NCI-H1694 treated with DMSO at 0.1 percent for 48 hours (cell line): ENCODE measurements at regions not wholly inside any gene's neighbourhood (a gene's known extent, or its start where the extent isn't known, plus 50 kb on each side); places are given as distances from the start of the nearest gene placed in this dataset.
A peak's percentile ranks its signal among the peaks of the same experiment; 100 is the strongest.
"Not testable (repeated sequence)": the region's sequence is repeated elsewhere in the genome, so short reads cannot be mapped to it uniquely, and the experiment has no call there.

ENCODE experiments used
- DNase-seq: peaks from one replicate; lab custom pipeline; 2025; lab: John Stamatoyannopoulos, UW

DNA sequence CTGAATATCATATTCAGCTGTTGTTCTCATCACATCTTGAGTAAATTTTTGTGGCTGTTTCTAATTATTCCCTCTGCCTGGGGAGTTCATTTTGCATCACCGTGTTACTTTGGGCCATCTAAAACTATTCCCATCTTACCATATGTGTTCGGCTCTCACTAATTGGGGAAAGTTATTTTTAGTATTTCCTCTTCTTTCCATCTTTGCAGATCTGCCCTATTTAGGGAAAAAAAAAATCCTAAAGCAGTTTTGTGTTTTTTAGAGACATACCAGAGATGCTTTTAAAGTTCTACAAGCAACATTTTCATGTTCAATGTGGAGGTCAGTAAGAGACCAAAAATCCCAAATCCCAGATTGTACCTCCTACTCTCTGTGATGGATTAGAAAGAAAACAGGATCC, 111.3 kb upstream of the NDUFV2 start:
- DNase-seq, result no peak

DNA sequence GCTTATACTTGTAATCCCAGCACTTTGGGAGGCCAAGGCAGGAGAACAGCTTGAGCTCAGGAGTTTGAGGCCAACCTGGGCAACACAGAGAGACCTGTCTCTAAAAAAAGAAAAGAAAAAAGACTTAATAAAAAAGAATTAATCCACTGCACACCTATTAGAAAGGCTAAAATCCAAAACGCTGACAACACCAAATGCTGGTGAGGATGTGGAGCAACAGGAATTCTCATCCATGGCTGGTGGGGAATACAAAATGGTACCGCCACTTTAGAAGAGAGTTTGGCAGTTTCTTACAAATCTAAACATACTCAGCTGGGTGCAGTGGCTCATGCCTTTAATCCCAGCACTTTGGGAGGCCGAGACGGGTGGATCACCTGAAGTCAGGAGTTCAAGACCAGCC, 110.0 kb upstream of the NDUFV2 start:
- not testable (repeated sequence) for DNase-seq

DNA sequence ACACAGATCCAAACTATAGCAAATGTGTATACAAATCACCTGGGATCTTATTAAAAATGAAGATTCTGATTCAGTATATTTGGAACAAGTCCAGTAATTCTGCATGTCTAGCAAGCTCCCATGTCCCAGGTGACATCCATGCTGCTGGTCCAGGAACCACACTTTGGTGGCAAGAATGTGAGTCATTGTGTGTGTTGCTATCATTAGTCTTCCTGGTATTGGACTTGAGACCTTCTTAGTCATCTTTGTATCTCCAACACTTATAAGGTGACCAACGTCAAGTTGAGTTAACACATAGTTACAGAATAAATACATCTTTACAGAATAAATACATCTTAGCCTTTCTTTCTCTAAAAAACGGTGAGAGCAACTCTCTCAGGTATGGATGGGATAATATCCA, 107.9 kb upstream of the NDUFV2 start:
- DNase-seq, result no peak

DNA sequence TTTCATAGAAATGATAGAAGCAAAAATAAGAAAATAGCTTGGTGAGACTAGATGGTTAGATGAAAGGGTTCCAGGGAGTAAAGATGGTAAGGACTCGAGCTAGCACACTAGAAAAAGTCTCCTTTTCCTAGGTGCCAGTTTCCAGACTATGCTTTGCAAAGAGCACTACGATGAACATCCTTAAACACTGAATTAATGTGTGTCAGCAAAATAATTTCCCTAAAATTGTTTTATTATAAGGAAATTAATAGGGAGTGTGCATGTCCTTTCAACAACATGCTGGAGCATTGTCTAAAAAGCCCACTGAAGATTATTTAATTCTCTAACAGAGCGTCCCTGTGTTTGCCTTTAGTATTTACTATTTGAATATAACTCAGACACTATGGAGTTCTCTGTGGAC, 107.4 kb upstream of the NDUFV2 start:
- no peak for DNase-seq

DNA sequence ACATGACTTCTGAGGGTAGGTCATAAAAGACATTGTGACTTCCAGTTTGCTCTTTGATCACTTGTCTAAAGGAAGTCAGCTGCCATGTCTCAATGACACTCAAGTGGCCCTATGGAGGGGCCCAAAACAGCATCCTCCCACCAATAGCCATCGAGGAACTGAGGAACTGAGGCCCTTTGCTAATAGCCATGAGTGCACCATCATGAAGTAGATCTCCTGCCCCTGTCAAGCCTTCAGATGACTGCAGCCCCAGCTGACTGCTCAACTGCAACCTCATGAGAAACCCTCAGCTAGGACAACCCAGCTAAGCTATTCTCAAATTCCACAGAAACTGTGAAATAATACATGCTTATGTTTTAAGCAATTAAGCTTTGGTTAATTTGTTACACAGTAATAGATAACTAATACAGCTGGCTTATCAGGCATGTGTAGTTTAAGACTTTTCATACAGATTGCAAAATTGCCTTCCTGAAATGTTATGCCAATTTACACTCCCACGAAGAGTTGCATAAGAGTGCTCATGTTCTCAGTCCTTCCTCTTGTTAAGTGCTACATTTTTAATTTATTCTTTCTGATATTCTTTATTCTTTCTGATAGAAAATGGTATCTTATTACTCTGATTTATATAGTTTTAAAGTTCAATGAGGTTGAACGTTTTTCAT, 105.6 kb upstream of the NDUFV2 start:
- DNase-seq, result no peak

DNA sequence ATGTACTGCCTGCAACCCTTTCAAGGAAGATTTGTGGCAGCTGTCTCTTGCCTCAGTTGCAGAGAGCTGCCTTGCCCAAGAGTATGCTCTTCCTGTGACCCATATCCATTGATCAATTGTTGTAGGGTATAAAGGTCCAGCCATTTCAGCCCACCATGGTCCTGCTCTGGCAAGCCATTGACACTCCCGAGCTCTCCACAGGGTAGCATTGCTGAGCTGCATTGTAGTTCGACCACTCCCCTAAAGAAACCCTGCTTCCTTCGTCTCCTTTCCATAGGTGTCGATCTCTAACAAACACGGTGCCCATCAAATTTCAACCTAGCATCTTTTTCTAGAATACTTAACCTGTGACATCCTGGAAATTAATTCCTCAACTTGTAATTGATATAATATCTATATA, 104.9 kb upstream of the NDUFV2 start:
- no peak for DNase-seq

DNA sequence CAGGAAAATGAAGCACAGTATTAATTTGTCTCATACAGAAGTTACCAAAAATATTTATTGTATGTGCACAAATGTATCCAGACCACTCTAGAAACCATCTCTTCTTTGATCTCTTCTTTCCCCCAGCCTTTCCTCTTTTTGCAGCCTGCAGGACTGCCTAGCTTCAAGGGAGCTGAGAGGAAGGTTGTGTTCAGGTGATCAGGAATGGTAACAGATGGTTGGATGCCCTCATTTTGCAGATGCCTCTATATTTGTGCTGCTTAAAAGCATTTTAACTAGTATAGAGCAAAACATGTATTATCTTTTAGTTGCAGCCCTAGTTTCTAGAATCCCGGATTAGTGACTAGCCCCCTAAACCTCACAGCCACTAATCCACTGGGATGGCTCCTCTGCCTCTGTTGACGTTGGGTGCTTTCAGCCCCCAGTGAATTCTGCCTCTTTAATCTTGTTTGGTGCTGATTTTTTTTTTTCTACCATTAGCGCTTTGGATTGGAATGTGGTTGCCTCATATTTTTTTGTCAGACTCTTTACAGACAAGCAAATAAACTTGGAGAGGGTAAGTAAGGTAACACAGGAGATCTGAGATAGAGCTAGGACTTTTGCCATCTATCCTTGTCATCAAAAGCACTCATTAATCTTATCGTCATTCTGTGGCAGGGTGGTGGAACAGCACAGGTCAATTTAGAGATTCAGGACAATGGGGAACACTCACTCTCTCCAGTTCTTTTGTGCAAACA, 103.8 kb upstream of the NDUFV2 start:
- peak; percentile 36 for DNase-seq

DNA sequence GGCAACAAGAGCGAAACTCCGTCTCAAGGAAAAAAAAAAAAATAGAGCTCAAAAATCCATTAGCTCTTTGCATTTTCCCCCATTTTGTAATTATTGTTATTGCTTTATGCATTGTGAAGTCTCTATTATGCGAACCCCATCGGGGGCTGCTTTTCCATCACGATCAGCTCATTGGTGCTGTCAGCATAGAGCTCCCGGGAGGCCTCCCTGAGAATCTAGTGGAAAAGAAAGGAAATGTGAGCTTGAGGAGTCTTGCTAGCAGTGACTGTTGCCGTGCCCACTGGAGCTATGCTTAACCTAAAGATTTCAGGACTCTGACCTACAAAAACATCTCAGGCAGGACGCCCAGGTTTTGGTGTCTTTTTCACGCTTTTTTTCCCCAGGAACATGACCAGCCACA, 102.6 kb upstream of the NDUFV2 start:
- no peak for DNase-seq

DNA sequence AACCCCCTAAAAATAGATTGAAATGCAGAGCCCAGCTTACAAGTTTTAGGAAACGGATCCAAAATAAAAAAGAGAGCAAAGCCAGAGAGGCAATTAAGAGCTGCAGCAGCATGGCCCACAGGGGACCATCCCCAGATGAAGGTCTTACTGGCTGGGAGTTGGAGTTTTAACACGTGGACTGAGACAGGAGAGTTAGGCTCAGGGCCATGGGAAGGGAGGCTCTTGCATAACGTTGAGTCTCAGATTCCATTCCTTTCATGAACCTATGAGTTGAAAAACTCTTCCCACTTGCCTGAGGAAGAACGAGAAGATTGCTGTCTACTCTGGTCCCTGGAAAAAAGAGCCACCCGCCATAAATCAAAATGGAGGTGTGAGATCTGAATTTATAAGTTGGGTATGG, 101.8 kb upstream of the NDUFV2 start:
- no peak for DNase-seq

DNA sequence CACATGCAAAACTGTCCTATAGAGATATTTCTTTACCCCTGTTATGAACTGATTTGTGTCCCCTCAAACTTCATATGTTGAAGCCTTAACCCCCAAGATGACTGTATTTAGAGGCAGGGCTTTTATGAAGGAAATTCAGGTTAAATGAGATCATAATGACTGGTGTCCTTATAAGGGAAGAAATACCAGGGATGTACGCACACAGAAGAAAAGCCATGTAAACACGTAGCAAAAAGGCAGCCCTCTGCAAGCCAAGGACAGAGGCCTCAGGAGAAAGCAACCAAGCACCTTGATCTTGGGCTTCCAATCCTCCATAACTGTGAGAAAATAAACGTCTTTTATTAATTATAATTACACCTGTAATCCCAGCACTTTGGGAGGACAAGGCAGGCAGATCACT, 101.3 kb upstream of the NDUFV2 start:
- DNase-seq, result no peak

DNA sequence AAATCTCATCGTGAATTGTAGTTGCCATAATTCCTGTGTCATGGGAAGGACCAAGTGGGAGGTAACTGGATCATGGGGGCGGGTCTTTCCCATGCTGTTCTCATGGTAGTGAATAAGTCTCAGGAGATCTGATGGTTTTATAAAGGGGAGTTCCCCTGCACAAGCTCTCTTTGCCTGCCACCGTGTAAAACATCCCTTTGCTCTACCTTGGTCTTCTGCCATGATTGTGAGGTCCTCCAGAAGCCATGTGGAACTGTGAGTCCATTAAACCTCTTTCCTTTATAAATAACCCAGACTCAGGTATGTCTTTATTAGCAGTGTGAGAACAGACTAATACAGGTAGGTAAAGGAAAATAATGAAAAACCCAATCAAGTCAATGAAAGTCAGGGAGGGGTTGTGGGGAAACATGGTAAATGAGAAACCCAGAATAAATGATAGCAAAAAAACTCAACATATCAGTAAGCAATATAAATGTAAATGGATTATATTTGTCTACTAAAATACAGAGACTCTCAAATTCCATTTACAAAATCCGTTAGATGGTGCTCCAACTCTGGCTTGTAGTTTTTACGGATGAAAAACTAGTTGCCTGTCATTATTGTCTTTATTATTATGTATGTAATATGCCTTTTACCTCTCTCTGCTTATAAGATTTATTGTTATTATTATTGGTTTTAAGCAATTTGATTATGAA, 98.9 kb upstream of the NDUFV2 start:
- no peak for DNase-seq

DNA sequence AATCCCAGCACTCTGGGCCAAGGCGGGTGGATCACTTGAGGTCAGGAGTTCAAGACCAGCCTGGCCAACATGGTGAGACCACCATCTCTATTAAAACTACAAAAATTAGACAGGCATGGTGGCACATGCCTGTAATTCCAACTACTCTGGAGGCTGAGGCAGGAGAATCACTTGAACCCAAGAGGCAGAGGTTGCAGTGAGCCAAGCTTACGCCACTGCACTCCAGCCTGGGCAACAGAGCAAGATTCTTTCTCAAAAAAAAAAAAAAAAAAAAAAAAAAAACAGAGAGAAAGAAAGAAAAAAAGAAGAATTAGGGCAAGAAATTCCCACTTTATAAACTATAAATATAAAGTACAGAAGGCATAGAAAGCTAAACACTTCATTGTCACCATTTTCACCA, 98.2 kb upstream of the NDUFV2 start:
- not testable (repeated sequence) for DNase-seq

DNA sequence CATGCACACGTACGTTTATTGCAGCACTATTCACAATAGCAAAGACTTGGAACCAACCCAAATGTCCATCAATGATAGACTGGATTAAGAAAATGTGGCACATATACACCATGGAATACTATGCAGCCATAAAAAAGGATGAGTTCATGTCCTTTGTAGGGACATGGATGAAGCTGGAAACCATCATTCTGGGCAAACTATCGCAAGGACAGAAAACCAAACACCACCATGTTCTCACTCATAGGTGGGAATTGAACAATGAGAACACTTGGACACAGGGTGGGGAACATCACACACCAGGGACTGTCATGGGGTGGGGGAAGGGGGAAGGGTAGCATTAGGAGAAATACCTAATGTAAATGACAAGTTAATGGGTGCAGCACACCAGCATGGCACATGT, 94.8 kb upstream of the NDUFV2 start:
- not testable (repeated sequence) for DNase-seq

DNA sequence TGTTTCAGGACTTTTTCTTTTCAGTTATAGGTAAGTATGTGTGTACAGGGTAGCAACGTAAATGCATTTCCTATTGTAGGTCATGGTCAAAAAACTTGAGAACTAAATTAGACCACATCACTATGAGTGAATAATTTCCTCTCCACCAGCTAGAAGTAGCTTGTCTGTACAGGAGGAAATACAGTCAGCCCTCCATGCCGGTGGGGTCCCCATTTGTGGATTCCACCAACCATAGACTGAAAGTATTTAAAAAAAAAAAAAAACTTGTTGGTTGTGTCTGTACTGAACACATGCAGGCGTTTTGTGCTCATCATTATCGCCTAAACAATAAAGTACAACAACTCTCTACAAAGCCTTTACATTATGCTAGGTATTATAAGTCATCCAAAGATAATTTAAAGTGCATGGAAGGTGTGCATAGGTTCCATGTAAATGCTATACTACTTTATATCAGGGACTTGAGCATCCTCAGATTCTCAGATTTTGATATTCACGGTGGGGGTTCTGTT, 94.2 kb upstream of the NDUFV2 start:
- DNase-seq, result no peak

DNA sequence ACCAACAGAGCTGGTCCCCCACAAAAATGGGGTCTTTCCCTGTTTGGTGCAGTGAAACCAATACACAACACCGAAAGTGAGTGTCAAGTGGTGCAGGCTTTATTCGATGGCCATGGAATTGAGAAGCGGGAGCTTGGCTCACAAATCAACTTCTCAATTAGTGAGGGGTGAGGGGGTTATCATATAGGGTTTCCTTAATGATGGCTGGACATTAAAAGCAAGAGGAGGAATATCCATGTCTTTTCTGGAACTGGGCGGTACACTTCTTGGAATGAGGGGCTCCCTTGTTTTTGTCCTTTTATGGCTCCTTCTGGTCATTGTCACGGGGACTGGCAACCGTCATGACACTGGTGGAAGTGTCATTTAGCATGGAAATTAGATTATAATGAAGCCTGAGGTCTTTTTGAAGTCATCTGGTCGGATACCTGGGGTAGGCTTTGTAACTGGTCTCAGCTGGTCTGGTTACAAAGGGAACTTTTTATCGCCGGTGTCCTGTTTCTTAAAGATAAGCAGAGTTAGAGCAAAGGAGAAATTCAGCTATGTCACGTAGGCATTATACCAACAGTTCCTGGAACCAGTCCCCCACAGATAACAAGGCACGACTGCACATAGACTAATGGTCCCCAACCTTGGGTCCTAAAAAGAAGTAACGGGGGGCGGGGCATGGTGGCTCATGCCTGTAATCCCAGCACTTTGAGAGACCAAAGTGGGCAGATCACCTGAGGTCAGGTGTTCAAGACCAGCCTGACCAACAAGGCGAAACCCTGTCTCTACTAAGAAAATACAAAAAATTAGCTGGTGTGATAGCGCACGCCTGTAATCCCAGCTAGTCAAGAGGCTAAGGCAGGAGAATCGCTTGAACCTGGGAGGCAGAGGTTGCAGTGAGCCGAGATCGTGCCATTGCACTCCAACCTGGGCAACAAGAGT, 93.5 kb upstream of the NDUFV2 start:
- DNase-seq, result no peak

DNA sequence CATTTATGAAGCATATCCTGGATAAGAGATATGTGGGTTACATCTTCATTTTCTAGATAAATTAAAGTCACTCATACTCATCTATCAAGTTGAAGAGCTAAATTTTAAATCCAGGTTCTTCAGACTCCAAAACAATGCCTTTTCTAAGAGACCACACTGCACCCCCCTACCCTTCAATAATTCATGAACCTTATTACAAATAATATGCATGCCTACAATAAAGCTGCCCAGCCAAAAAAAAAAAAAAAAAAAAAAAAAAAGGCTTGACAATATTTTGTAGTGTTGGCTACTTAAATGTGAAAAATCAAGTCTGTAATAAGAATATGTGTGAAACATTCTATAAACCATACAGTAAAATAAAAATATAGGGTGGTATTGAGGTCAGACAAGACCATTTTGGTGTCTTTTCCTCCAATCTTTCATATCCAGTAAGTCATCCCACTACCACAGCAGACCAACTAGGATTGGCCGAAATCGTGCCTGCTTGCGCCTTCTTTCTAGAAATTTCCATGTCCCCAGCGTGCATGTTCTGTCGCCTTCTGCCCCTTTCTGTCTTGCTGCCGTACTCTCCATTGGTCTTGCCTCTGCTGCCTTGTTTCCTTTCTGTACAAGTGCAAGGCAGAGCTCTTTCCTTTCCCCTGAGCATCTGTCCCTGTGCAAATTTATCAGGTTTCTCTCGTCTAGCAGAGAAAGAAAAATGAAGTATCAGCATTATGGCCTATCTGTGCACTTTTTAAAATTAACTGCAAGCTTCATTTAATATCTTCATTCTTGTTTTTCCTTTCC, 92.6 kb upstream of the NDUFV2 start:
- DNase-seq, result no peak

DNA sequence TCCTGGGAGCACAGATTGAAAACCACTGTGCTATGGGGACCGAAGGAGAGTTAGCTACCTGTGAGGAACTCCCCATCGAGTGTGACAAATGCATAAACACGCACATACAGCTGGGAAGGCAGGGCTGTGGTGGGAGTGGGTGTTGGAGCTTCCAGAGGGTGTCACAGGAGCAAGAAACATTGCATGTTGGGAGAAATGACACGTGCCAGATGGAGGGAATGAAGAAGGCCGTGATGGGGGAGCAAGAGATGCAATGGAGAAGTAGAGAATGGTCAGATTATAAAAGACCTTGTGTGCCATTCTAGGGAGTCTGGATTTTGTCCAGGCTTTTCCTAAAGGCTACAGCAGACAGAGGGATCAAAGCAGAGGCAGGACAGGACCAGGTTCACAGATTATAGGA, 91.1 kb upstream of the NDUFV2 start:
- DNase-seq, result no peak

DNA sequence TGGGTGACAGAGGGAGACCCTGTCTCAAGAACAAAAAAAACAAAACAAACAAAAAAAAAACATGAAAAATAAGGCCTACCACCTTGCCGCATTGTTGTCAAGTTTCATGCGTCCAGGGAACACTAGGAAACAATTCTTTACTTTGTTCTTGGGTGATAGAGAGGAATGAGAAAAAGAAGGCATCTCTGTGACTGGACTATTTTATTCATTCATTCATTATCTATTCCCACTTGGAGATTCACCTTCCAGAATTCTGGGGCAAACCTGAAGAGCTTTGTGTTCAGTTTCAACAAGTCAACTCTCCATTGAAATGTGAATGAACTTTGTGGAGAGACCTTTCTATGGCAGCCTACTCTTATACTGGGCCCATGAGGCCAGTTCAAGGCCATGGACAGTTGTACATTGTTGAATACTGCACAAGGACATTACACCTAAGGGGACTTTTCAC, 88.5 kb upstream of the NDUFV2 start:
- no peak for DNase-seq

DNA sequence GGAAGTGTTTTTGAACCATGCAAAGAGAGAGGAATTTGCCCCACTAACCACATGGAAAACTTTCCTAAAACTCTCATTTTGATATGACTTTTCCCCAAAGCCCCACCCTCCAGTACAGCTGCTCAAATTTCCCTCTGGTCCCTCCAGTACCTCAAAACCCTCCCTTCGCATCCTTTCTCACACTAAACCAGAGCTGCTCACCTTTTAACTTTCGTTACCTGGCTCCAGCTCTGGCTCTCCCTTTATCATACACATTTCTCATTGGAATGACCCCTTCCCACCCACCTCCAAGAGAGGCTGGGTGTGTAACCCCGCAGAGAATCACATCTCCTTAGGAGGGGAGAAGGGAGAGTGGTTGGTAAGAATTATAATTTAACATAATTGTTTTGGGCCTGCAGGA, 86.8 kb upstream of the NDUFV2 start:
- no peak for DNase-seq

DNA sequence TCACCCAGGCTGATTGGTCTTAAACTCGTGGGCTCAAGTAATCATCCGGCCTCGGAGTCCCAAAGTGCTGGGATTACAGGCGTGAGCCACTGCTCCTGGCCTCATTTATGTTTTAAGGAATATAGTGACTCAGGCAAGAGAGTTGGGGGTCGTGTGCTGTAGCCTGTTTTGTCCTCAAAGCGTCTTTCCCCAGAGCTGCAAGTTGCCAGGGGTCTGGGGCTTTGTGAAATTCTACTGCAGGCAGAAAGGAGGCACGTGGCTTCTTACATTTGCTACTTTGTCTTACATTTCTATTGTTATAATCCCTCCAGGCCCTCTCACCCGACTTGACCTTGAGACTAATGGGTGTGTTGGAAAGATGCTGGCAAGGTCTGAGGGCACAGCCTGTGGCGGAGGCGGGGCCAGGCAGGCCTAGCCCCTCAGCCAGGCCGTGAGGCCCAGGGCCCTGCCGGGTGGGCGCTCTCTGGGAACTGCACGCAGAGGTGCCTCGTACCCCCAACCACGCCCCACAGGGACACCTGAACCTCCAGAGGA, 85.8 kb upstream of the NDUFV2 start:
- no peak for DNase-seq
